ENCODE measurements at regions not wholly inside any gene's neighbourhood (a gene's known extent, or its start where the extent isn't known, plus 50 kb on each side); places are given as distances from the start of the nearest gene placed in this dataset.
A peak's percentile ranks its signal among the peaks of the same experiment; 100 is the strongest.

DNA sequence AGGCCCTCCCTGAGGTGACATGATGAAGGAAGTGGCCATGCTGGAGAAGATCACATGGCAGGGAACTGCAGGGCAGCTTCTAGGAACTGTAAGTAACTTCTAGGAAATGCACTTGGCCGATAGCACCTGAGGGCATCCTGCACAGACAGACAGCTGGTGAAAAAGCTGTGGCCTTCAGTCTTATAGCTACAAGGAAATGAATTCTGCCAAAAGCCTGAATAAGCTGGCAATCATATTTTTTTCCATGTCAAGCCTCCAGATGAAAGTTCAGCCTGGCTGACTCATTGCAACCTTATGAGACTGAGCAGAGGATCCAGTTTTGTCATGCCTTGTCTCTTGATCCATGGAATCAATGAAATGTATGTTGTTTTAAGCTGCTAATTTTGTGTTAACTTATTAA, 91.1 kb upstream of the CACNA2D1 start:
- TF ChIP-seq, protein P1, sequence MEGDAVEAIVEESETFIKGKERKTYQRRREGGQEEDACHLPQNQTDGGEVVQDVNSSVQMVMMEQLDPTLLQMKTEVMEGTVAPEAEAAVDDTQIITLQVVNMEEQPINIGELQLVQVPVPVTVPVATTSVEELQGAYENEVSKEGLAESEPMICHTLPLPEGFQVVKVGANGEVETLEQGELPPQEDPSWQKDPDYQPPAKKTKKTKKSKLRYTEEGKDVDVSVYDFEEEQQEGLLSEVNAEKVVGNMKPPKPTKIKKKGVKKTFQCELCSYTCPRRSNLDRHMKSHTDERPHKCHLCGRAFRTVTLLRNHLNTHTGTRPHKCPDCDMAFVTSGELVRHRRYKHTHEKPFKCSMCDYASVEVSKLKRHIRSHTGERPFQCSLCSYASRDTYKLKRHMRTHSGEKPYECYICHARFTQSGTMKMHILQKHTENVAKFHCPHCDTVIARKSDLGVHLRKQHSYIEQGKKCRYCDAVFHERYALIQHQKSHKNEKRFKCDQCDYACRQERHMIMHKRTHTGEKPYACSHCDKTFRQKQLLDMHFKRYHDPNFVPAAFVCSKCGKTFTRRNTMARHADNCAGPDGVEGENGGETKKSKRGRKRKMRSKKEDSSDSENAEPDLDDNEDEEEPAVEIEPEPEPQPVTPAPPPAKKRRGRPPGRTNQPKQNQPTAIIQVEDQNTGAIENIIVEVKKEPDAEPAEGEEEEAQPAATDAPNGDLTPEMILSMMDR (IDR thresholded peaks at IDR 0.05 in 2 of 3, conservative IDR thresholded peaks at IDR 0.05 in 1 of 3; ENCODE audit: borderline replicate concordance in 1 of 3, insufficient read depth in 1 of 3, low read depth in 2 of 3, low read length in 2 of 3), result no peak
- TF ChIP-seq POLR2A (IDR thresholded peaks at IDR 0.05; ENCODE audit: borderline replicate concordance, extremely low read depth, insufficient read depth, insufficient read length), result no peak
- no peak for TF ChIP-seq POLR2AphosphoS5 (IDR thresholded peaks at IDR 0.05; ENCODE audit: low read depth, low read length)
- no peak for TF ChIP-seq EZH2 (IDR thresholded peaks at IDR 0.05)
- no peak for TF ChIP-seq CEBPB (IDR thresholded peaks at IDR 0.05; ENCODE audit: low read depth)
- peak; percentile 47; the same call in 1 of the 2 replicates for TF ChIP-seq FOSL1 (IDR thresholded peaks at IDR 0.05; ENCODE audit: low read depth)
- TF ChIP-seq JUND (IDR thresholded peaks at IDR 0.05), result peak; percentile 63
- TF ChIP-seq, protein P2, sequence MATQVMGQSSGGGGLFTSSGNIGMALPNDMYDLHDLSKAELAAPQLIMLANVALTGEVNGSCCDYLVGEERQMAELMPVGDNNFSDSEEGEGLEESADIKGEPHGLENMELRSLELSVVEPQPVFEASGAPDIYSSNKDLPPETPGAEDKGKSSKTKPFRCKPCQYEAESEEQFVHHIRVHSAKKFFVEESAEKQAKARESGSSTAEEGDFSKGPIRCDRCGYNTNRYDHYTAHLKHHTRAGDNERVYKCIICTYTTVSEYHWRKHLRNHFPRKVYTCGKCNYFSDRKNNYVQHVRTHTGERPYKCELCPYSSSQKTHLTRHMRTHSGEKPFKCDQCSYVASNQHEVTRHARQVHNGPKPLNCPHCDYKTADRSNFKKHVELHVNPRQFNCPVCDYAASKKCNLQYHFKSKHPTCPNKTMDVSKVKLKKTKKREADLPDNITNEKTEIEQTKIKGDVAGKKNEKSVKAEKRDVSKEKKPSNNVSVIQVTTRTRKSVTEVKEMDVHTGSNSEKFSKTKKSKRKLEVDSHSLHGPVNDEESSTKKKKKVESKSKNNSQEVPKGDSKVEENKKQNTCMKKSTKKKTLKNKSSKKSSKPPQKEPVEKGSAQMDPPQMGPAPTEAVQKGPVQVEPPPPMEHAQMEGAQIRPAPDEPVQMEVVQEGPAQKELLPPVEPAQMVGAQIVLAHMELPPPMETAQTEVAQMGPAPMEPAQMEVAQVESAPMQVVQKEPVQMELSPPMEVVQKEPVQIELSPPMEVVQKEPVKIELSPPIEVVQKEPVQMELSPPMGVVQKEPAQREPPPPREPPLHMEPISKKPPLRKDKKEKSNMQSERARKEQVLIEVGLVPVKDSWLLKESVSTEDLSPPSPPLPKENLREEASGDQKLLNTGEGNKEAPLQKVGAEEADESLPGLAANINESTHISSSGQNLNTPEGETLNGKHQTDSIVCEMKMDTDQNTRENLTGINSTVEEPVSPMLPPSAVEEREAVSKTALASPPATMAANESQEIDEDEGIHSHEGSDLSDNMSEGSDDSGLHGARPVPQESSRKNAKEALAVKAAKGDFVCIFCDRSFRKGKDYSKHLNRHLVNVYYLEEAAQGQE (IDR thresholded peaks at IDR 0.05; ENCODE audit: low read depth), result no peak
- TF ChIP-seq TCF7L2 (IDR thresholded peaks at IDR 0.05; ENCODE audit: borderline replicate concordance, extremely low read depth, insufficient read depth, insufficient read length), result no peak
- TF ChIP-seq, protein P3, sequence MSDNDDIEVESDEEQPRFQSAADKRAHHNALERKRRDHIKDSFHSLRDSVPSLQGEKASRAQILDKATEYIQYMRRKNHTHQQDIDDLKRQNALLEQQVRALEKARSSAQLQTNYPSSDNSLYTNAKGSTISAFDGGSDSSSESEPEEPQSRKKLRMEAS (IDR thresholded peaks at IDR 0.05), result no peak
- TF ChIP-seq ELF1 (IDR thresholded peaks at IDR 0.05; ENCODE audit: borderline replicate concordance, low read depth), result no peak
- TF ChIP-seq, protein P4, sequence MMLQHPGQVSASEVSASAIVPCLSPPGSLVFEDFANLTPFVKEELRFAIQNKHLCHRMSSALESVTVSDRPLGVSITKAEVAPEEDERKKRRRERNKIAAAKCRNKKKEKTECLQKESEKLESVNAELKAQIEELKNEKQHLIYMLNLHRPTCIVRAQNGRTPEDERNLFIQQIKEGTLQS (IDR thresholded peaks at IDR 0.05), result no peak
